Epithelial cell of esophagus (primary cell): ENCODE measurements at regions not wholly inside any gene's neighbourhood (a gene's known extent, or its start where the extent isn't known, plus 50 kb on each side); places are given as distances from the start of the nearest gene placed in this dataset.

ENCODE experiments used
- DNase-seq: peaks from one replicate; pipeline ENCODE4 v3.0.0; 2010; ENCODE audit warnings: low read depth
- H3K4me3 ChIP-seq: 2 replicates; pipeline ENCODE4 v1.5.1; 2011; ENCODE audit warnings: mild to moderate bottlenecking, low read length, control low read depth
- TF ChIP-seq, protein P1 (sequence below): IDR thresholded peaks from 2 replicates; pipeline ENCODE4 v1.5.1; 2011; ENCODE audit warnings: low read depth, mild to moderate bottlenecking, low read length, control low read depth, inconsistent platforms; ENCODE audit not compliant: insufficient read depth; ENCODE audit errors: missing control alignments

DNA sequence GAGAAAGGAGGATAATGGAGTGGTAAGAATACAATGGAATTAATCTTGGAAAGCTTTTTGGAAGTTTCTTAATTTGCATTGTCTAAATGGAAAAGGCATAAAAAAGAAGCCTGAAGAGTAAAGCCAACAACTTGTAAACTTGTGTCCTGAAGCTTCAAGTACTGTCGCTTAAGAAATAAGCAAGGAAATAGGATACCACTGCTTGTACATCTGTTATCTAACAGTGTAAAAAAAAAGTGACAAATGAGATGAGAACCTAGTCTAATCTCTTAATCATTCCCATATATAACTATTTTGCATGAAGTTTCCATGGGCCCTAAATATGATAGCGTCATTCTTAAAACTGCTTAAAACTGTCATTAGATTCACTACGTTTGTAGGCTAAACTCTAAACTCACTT is 134.0 kb upstream of the DYRK2 start:
- DNase-seq: no peak
- TF ChIP-seq, protein P1, sequence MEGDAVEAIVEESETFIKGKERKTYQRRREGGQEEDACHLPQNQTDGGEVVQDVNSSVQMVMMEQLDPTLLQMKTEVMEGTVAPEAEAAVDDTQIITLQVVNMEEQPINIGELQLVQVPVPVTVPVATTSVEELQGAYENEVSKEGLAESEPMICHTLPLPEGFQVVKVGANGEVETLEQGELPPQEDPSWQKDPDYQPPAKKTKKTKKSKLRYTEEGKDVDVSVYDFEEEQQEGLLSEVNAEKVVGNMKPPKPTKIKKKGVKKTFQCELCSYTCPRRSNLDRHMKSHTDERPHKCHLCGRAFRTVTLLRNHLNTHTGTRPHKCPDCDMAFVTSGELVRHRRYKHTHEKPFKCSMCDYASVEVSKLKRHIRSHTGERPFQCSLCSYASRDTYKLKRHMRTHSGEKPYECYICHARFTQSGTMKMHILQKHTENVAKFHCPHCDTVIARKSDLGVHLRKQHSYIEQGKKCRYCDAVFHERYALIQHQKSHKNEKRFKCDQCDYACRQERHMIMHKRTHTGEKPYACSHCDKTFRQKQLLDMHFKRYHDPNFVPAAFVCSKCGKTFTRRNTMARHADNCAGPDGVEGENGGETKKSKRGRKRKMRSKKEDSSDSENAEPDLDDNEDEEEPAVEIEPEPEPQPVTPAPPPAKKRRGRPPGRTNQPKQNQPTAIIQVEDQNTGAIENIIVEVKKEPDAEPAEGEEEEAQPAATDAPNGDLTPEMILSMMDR: no peak
- no peak overlapping the region for H3K4me3 ChIP-seq

DNA sequence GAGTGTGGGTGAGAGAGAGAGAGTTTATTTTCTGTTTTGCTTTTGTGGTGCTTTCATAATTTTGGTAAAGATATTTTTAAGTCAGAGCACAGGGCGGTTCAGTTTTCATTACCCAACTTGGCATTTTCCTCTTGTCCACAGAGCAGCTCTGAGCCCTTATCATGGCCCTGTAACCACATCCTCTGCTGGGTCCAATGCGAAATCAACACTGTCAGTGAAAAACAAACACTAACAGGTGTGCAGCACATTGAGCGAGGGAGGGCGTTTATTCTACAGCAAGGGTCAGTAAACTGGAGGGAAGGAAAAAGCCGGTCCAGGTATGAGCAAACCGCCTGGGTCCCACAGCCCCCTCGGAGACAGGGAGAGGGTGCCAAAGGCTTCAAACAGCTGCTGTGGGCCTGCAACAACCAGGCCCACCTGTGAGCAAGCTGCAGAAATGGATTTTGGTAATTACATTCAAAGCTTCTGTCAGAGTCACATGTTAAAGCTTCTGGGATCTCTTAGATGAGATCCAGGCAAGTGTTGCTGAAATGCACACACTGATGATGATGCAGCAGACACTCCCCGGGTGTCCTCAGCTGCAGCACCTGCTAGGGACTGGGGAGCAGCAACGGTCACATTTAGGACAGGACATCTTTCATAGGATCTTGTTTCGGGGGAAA is 132.7 kb upstream of the DYRK2 start:
- no peak for DNase-seq
- no peak overlapping the region for H3K4me3 ChIP-seq
- TF ChIP-seq, protein P1: no peak

DNA sequence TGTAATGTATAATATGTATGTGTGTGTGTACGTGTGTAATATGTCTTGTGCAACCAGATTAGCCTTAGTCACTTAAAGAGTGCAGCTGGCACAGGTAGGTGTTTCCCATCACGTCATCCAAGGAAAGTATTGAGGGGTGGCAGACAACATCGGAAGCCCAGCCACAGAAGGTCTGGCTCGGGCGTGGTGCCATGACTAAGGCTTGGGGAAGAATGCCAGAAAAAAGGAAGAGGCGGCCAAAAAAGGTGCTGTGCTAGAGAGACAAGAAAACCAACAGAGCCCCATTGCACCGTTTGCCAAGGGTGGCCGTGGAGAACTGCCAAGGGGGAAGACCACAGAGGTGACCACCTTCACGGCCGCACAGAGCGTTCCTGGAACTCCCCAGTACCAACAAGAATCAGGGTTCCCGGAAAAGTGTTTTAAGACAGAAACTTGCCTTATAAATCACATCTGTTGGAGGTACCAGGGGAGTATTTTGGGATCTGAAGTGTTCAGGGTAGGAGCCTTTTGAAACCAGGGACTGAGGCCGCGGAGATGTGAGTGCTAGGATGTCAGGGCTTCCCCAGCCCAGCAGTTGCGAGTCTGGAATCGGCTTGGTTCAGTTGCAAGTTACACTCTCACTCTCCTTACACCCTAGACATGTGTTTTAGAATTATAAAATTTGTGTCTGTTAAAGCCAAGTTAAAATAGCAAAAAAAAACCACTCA is 131.2 kb upstream of the DYRK2 start:
- TF ChIP-seq, protein P1: no peak
- no peak overlapping the region for H3K4me3 ChIP-seq
- peak; percentile 98 for DNase-seq

DNA sequence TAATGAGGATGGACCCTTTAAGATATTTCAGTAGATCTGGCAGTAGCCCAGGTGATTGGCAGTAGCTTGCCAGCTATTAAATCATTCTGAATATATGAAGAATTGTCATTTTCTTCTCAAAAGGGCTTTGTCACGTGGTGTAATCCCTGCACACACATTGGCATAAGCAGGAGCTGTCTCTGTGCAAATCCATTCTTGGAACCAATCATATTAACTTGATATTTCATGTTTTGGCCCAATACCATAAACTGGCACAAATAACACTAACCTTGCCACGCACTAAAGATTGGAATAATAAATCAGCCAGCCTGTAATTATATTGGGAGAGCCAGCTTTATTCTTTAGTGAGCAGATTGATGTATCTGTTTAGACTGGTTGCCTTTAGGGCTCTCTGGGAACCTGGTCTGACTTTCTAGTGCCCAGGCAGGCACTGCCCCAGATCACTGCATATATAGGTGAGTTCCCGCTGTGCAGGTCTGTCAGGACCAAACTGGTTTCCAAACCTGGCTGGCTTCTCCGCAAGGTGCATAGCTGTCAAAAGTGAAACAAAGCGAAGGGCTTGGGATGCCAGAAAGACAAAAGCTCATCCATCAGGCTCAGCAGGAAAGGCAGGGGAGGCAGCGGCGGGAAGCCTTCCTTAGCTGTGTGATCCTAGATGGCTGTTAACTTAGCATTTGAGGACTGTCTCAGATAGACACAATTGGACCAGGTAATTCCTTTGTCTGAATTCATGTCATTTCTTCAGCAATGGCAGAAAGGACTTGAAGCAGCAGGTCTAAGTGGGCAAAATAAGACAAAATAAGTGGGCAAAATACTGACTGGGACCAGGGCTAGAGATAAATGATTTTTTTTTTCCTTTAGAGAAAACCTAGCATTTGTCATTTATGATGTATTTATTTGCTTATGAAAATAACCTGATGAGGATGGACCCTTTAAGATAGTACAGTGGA is 128.8 kb upstream of the DYRK2 start:
- H3K4me3 ChIP-seq: no peak overlapping the region
- TF ChIP-seq, protein P1: no peak

DNA sequence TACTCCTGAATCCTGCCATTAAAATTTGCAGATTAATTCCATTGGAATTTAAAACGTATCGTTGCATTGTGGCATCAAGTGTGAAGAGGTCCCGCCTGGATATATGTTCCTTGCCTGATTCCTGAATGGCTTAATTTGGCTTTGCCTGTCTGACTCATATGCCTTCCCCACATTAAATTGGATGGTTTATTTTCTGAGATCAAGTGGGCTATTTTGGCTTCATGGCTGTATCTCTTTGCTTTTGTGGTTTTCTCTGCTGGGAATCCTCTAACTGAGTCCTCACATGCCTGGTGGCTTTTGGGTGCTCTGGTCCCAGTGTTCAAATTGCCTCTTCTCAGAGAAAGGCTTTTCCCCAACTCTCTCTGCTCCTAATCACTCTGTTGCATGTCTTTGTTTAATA is 127.9 kb upstream of the DYRK2 start:
- TF ChIP-seq, protein P1: no peak
- no peak overlapping the region for H3K4me3 ChIP-seq
- DNase-seq: no peak

More for the DNA sequence above, 128.8 kb upstream of the DYRK2 start:
- peak; percentile 83 for DNase-seq

DNA sequence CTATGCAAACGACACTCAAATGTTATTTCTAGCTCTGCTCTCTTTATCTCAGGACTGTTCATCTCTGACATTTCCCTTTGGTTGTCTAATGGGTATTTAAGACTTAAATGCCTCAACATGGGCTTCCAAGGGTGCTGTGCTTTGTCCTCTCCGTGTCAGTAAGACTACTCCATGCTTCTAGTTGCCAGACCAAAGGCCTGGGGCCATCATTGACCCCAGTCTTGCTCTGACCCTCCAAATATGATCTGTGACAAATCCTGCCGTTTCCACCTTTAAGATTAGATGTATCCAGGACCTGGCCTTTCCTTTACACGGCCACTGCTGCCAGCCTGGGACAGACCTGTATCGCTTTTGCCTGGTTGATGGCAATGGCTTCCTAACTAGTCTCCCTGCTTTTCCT is 126.3 kb upstream of the DYRK2 start:
- TF ChIP-seq, protein P1: no peak
- DNase-seq: no peak
- H3K4me3 ChIP-seq: no peak overlapping the region
